COLO668 (cell line): ENCODE measurements at regions not wholly inside any gene's neighbourhood (a gene's known extent, or its start where the extent isn't known, plus 50 kb on each side); places are given as distances from the start of the nearest gene placed in this dataset.
"Not testable (repeated sequence)": the region's sequence is repeated elsewhere in the genome, so short reads cannot be mapped to it uniquely, and the experiment has no call there.

Source experiments
- DNase-seq: peaks from one replicate; lab custom pipeline; 2025; ENCODE audit not compliant: unreplicated experiment; lab: John Stamatoyannopoulos, UW

- no peak for DNase-seq
These were observed 261.1 kb downstream of the CDH7 start for GRCh38 chr18:66011916-66012315.

GRCh38 chr18:66005831-66006588 lies 255.2 kb downstream of the CDH7 start:
- DNase-seq = no peak

- DNase-seq = not testable (repeated sequence)
These were observed 248.3 kb downstream of the CDH7 start for GRCh38 chr18:65998971-65999700.

DNA sequence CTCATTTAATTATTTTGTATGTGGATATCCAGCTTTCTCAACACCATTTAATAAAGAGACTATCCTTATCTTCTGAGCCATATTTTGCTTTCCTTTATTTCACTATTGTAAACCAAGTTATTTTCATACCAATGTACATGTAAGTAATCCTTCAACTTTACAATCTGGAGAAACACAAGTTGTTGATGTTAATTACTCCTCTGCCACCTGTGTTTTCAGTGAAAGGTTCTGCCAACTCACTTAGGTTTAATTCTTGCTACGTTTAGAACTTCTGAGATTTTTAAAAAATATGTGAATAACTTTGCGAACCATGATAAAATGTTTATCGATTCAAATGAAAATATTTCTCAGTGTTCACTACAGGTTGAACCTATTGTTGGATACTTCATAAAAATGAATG lies 244.4 kb downstream of the CDH7 start:
- no peak for DNase-seq

- DNase-seq = no peak
These were observed 243.5 kb downstream of the CDH7 start for GRCh38 chr18:65994302-65994701.

DNA sequence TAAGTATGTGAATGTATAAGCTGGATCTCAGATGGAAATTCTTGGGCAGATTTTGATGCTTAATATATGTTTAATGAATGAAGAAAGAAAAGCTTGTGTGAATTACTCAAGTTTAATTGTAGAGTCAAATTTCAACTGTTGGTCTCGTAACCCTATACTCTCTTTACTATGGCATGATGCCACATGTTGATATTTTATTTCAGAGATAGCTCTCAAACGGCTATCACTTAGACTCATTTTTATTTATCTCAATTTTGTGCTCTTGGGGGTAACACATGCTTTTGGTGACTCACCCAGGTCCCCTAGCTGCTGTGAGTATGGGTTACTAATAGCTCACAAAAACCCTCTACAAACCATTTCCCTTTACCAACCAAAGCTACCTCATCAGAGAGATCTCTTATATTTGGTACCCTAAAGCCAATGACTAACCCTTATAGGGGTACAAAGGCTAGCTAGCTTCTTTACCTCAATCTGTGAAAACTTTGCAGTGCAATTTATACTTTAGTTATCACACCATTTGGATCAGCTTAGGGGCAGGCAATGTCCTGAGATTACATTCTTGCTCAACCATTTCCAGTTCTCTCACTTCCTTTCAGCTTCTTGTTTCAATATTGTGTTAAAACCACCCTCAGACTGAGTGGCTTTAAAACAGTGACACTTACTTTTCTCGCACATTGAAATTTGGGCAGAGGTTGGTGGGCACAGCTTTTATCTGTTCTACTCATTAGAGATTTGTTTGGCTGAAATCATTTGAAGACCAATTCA lies 240.3 kb downstream of the CDH7 start:
- DNase-seq = no peak

GRCh38 chr18:65990174-65990690 lies 239.4 kb downstream of the CDH7 start:
- DNase-seq = no peak

GRCh38 chr18:65988972-65989371 lies 238.2 kb downstream of the CDH7 start:
- no peak for DNase-seq

GRCh38 chr18:65988386-65988785 lies 237.6 kb downstream of the CDH7 start:
- no peak for DNase-seq

DNA sequence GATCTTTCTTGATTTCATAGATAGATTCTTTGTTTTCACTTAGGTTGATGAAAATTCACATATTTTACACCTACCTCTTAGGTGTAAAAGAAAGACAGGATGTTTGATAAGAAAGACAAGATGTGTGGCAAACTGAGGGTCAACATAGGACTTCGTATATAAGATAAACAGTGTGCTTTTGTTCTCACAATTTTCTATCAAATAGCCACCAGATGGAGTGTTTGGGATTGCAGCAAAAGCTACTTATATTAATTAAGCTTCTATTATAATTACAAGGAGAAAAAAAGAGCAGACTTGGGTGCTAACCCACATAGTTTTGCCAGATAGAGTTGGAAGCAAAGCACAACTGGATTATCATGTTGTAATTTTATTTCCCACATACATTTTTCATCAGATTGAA lies 232.9 kb downstream of the CDH7 start:
- no peak for DNase-seq

DNA sequence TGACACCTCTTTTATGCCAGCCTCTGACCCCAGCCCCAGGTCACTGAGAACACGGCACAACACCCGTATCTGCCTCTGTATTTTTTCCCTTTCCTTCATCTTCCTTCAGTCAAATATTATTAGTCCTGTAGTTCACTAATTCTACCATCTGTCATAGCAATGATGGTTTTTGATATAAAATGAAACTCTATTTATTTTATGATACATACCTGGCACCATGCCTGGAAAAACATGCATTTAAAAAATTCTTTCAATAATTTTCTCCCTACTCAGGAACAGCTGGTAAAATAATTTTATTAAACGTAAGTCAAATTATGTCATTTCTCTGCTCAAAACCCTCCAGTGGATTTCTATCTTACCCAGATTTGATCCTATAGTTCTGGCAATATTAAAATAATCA lies 224.7 kb downstream of the CDH7 start:
- no peak for DNase-seq

DNA sequence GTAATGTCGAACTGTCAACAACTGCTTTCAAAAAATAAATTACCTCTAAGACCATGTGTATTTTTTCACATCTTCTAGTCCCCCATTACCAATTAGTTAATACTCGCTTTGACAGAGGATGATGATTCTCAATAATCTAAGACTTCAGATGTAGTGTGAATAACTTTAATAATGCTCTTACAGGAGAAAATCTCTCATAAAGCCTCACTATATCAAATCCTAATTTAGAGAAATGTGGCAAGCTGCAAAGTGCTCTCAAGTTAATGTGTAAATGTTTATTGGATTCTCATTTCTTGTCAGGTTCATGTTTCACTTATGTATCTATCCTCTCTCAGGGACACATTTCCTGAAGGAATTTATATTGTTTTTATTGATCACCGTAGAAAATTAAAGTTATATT lies 223.9 kb downstream of the CDH7 start:
- no peak for DNase-seq

DNA sequence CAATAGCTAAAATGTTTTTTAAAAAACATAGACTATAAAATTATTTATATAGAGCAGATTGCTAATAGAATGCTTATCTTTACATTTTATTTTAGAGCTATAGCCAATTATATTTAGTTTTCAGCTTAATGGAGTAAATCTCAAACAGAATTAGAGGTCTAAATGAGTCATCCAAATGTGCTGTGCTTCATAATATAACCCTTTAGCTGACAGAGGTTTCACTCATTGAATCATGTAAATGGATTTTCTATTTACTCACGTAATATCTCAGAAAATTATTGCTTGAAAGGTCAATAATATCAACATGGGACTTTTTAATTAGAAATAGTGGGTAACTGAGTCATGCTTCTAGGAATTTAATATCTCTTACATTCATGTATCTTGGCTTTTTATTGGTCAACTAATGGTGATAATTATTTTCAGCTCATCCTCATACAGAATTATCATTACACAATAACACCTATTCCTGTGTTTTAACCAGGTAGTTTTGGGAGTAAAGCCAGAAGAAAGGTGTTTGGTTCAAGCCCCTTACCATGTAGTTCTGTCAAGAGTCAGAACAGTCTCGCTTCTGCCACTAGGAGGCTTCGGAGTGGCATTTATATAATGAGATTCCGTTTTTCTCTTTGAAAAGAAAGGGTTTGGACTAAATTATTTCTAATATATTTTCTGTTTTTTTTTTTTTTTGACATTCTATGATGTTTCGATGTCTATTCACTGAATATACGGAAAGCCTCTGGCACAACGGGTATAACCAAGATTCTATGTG lies 217.6 kb downstream of the CDH7 start:
- no peak for DNase-seq

DNA sequence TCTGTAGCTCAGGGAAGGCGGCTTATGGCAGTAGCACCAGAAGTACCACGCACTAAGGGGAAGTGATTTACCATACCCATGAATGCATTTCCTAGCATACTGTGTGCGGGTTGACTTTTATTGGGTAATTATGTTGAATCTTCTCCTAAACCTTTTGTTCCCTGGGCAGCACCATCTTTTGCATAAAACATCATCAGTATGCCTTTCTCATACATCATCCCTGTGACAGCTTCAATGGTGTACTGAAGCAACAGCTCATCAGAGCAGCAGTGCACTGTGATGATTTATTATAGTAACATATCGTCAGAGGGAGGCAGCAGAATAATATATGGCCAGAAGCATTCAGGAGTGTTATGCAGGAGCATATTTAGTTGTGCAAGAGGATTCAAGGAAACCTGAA lies 204.9 kb downstream of the CDH7 start:
- DNase-seq = no peak

DNA sequence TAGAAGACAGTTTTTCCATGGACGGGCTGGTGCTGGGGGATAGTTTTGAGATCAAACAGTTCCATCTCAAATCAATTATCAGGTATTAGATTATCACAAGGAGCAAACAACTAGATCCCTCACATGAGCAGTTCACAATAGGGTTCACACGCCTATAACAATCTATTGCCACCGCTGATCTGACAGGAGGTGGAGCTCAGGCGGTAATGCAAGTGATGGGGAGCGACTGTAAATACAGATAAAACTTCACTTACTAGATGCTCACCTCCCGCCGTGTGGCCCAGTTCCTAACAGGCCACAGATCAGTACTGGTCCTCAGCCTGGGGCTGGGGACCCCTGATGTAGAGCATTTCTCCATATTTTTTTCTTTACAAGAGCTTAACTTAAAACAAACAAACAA lies 203.6 kb downstream of the CDH7 start:
- DNase-seq = no peak

DNA sequence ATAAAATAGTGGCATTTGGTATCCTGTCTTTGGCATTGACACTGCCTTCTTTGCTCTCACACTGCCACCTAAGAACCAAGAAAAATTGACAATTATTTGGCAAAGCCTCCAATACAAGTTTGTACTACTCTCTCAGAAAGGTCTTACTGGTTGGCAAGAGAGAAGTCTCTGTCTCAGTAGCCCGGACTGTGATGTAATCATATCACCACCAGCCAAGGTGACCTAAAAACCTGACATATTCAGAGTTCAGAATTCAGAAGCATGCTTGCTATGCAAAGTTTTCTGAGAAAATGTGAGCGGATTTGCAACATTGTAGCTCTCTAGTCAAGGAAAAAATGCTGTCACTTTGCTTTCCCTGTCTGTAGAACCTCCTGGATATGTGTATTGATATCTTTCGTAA lies 196.0 kb downstream of the CDH7 start:
- DNase-seq = no peak

- no peak for DNase-seq
These were observed 192.5 kb downstream of the CDH7 start for GRCh38 chr18:65943268-65943667.

GRCh38 chr18:65942854-65943253 lies 192.0 kb downstream of the CDH7 start:
- DNase-seq = no peak

DNA sequence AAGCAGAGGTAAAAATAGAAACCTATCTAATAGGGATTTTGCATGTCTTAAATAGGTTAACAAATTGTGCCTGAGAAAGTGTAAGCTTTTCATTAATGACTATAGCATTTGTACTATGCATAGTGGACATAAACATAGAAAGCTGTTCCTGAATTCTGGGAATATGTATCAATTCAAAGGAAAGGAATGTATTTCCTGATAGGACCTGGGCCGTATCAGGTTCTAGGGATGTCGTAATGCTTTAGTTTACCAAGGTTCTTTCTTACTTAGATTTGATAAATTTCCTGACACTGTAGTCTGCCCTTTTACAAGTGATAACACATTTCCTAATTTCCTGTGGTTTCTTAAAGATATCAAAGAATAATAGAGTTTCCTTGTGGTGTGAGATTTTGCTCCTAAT lies 191.3 kb downstream of the CDH7 start:
- DNase-seq = no peak

DNA sequence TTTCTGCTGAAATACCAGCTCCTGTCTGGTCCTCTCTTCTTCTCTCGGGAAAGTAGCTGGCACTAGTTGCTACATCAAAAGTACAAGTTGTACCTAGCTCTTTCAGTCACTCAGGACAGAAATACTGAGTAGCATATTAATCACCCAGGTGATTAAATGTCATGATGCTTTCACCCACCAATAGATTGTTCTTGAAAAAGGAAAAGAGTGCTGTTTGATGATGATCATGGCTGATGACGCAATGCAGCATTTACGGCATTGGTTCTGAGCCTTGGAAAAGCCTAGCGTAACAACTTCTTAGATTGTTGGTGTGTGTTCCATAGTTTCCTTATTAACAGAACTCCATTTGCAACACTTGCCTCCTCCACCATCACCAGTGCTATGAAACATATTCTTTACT lies 190.7 kb downstream of the CDH7 start:
- DNase-seq = no peak
